Tibial nerve (tissue), 4 donors: ENCODE measurements at regions not wholly inside any gene's neighbourhood (a gene's known extent, or its start where the extent isn't known, plus 50 kb on each side); places are given as distances from the start of the nearest gene placed in this dataset.

ENCODE experiments used
- CTCF ChIP-seq, 5 experiments: fragments of 200-600 bp in 3 of 5; fragments of 450-650 bp in 2 of 5; sonication (generic) in 3 of 5; IDR thresholded peaks; one replicate each; pipeline ENCODE4 v1.5.1; 2016 to 2019; ENCODE audit warnings: antibody characterized with exemption in 5 of 5, mild to moderate bottlenecking in 3 of 5, moderate library complexity in 2 of 5
- EP300 ChIP-seq, 2 donors: sonication (generic); formaldehyde crosslinking; IDR thresholded peaks; one replicate each; pipeline ENCODE4 v1.6.1; 2017; ENCODE audit warnings: antibody characterized with exemption in 2 of 2, mild to moderate bottlenecking in 1 of 2
- POLR2A ChIP-seq, 2 donors: fragments of 450-650 bp; IDR thresholded peaks; one replicate each; pipeline ENCODE4 v1.6.1; 2017; ENCODE audit warnings: antibody characterized with exemption in 2 of 2, mild to moderate bottlenecking in 2 of 2, moderate library complexity in 2 of 2

GRCh38 chr2:2804528-2804927 lies 473.5 kb upstream of the MYT1L start:
- TF ChIP-seq CTCF (IDR thresholded peaks at IDR 0.05) (no peak), EP300 (IDR thresholded peaks at IDR 0.05) (no peak), POLR2A (IDR thresholded peaks at IDR 0.05) (no peak)
